HepG2 (cell line): ENCODE measurements at regions not wholly inside any gene's neighbourhood (a gene's known extent, or its start where the extent isn't known, plus 50 kb on each side); places are given as distances from the start of the nearest gene placed in this dataset.

Experiments
- ATAC-seq: fragments of 200-7000 bp; cut with Tn5 transposase; 3 replicates; pipeline ENCODE4 v1.9.1; 2020; ENCODE audit warnings: mild to moderate bottlenecking, moderate library complexity
- BruUV-seq: library from RNA; stranded (reverse); fragments of 400-500 nt; replicated peaks from 2 replicates; lab custom pipeline; 2021; lab: Mats Ljungman, UMichigan
- CTCF ChIA-PET: fragments of 300-600 bp; formaldehyde crosslinking; extraction: SDS; loops from one replicate; lab custom pipeline; 2021; ENCODE audit warnings: low total read pairs, inconsistent platforms, low intra/inter-chr PET ratio; lab: Yijun Ruan, JAX
- POLR2A ChIA-PET: fragments of 350-600 bp; sonication (Branson Sonifier 250); formaldehyde crosslinking; loops from one replicate; lab custom pipeline; 2020; ENCODE audit warnings: antibody characterized with exemption, inconsistent platforms; lab: Yijun Ruan, JAX
- DNase-seq: peaks from one replicate; pipeline ENCODE4 v3.0.0-alpha.2; 2015; ENCODE audit warnings: low spot score
- FAIRE-seq: peaks from 3 replicates; lab custom pipeline; 2011; peaks lifted over from hg19 to GRCh38; lab: Jason Lieb, UNC
- H2AFZ ChIP-seq: one replicate; pipeline ENCODE4 v1.6.1; 2011; ENCODE audit warnings: low read length, inconsistent platforms
- H3K27ac ChIP-seq: fragments of 300-600 bp; 3 replicates; pipeline ENCODE4 v1.8.0; 2011; ENCODE audit warnings: mixed run types, mild to moderate bottlenecking, mixed read lengths, low read length, inconsistent platforms; ENCODE audit not compliant: insufficient read depth; ENCODE audit errors: extremely low read length
- H3K27me3 ChIP-seq, 2 experiments: fragments of 200-600 bp in 1 of 2; 2 replicates in 1 of 2; 3 replicates in 1 of 2; pipeline versions ENCODE4 v1.6.0 to v1.8.0; 2011; ENCODE audit warnings: low read length in 2 of 2, mild to moderate bottlenecking in 2 of 2, moderate library complexity in 2 of 2, inconsistent platforms in 1 of 2; ENCODE audit not compliant: insufficient read depth in 2 of 2, control insufficient read depth in 1 of 2
- H3K36me3 ChIP-seq, 2 experiments: fragments of 200-600 bp in 1 of 2; replicated peaks in 1 of 2; 2 replicates in 1 of 2; 3 replicates in 1 of 2; pipeline versions ENCODE4 v1.5.1 to v1.8.0; 2011; ENCODE audit warnings: low read length in 2 of 2, inconsistent platforms in 1 of 2; ENCODE audit not compliant: insufficient read depth in 2 of 2, control insufficient read depth in 1 of 2
- H3K4me1 ChIP-seq: 2 replicates; pipeline ENCODE4 v1.5.1; 2012; ENCODE audit warnings: low read length, inconsistent platforms; ENCODE audit not compliant: insufficient read depth
- H3K4me2 ChIP-seq: 2 replicates; pipeline ENCODE4 v1.6.0; 2011; ENCODE audit warnings: low read depth, low read length, inconsistent platforms
- H3K4me3 ChIP-seq, 3 experiments: fragments of 200-600 bp in 1 of 3; sonication (generic), shearing (Covaris generic) in 1 of 3; replicated peaks in 1 of 3; 2 replicates each; pipeline ENCODE4 v1.5.1; 2011 to 2016; ENCODE audit warnings: low read length in 3 of 3, inconsistent platforms in 2 of 3, low read depth in 2 of 3, mild to moderate bottlenecking in 2 of 3, control low read depth in 1 of 3, mixed read lengths in 1 of 3; ENCODE audit not compliant: insufficient read depth in 1 of 3
- H3K79me2 ChIP-seq: one replicate; pipeline ENCODE4 v1.6.1; 2011; ENCODE audit warnings: low read length, inconsistent platforms; ENCODE audit not compliant: insufficient read depth
- H3K9ac ChIP-seq: 2 replicates; pipeline ENCODE4 v1.6.0; 2011; ENCODE audit warnings: mild to moderate bottlenecking, low read depth, low read length, inconsistent platforms; ENCODE audit not compliant: insufficient read depth
- H3K9me3 ChIP-seq: 2 replicates; pipeline ENCODE4 v1.5.1; 2012; ENCODE audit warnings: mild to moderate bottlenecking, low read length
- H4K20me1 ChIP-seq: 2 replicates; pipeline ENCODE4 v1.6.0; 2011; ENCODE audit warnings: inconsistent platforms, mild to moderate bottlenecking, low read length, moderate library complexity; ENCODE audit not compliant: insufficient read depth
- FLYWCH1 ChIP-seq: sonication (generic); formaldehyde crosslinking; IDR thresholded peaks from 2 replicates; pipeline ENCODE4 v1.8.1; 2023; ENCODE audit warnings: mild to moderate bottlenecking, missing genetic modification reagents
- GRHL1 ChIP-seq: sonication (generic); formaldehyde crosslinking; conservative IDR thresholded peaks from 2 replicates; pipeline ENCODE4 v1.8.0; 2022; ENCODE audit warnings: missing genetic modification reagents
- HDAC6 ChIP-seq: fragments of 200-600 bp; sonication (generic); IDR thresholded peaks from 2 replicates; pipeline ENCODE4 v1.7.0; 2017; ENCODE audit warnings: mild to moderate bottlenecking, antibody characterized with exemption, low read length, low read depth
- HOXA5 ChIP-seq: sonication (generic); formaldehyde crosslinking; IDR thresholded peaks from 2 replicates; pipeline ENCODE4 v1.4.0; 2020; ENCODE audit warnings: missing genetic modification reagents
- SALL2 ChIP-seq: sonication (generic); formaldehyde crosslinking; IDR thresholded peaks from 2 replicates; pipeline ENCODE4 v1.8.1; 2023; ENCODE audit warnings: mild to moderate bottlenecking, missing genetic modification reagents, inconsistent platforms
- SAP130 ChIP-seq: IDR thresholded peaks from 2 replicates; pipeline ENCODE4 v1.6.1; 2016; ENCODE audit warnings: low read depth
- ZNF121 ChIP-seq: sonication (generic); formaldehyde crosslinking; IDR thresholded peaks from 2 replicates; pipeline ENCODE4 v1.5.0; 2020; ENCODE audit warnings: mild to moderate bottlenecking, missing genetic modification reagents
- ZNF256 ChIP-seq: sonication (generic); formaldehyde crosslinking; conservative IDR thresholded peaks from 2 replicates; pipeline ENCODE4 v1.4.0; 2020; ENCODE audit warnings: missing genetic modification reagents
- WGBS: methylation state at CpG from one replicate; pipeline ENCODE4 v1.1.6; 2017; ENCODE audit warnings: low lambda C conversion rate; 5-methylcytosine and 5-hydroxymethylcytosine counted together
- in situ Hi-C: cut with HindIII; loops from 2 replicates; pipeline ENCODE4 v1.10.0; 2017; ENCODE audit warnings: low pct_unique_long_range_greater_than_20kb; ENCODE audit not compliant: extremely low pct_ligation_motif_present
- intact Hi-C: fragments of 100-400 bp; cut with micrococcal nuclease; formaldehyde crosslinking; loops from one replicate; pipeline ENCODE4 v1.10.0; 2022; ENCODE audit not compliant: unreplicated experiment

GRCh38 chr5:6178846-6179532 lies 199.4 kb downstream of the MED10 start:
- H2AFZ ChIP-seq = no peak overlapping the region
- no peaks in the 10 kb centered on the region for H3K27me3 ChIP-seq
- BruUV-seq = no TSS peak
- FAIRE-seq = no peak
- DNase-seq = no peak
- in situ Hi-C loops (no loop called here), intact Hi-C loops (no loop called here)
- H3K27ac ChIP-seq = no peak overlapping the region
- H3K4me1 ChIP-seq = no peaks in the 10 kb centered on the region
- no peak overlapping the region for H3K4me3 ChIP-seq
- TF ChIP-seq FLYWCH1 (CRISPR knock-in tag) (no peak), SAP130 (CRISPR knock-in tag) (no peak), ZNF256 (CRISPR knock-in tag) (no peak), GRHL1 (CRISPR knock-in tag) (no peak), HDAC6 (no peak), ZNF121 (CRISPR knock-in tag) (no peak), HOXA5 (CRISPR knock-in tag) (no peak)
- ChIA-PET POLR2A (no interaction called here), CTCF (no interaction called here)
- H4K20me1 ChIP-seq = no peaks in the 10 kb centered on the region
- 0% methylated on average over 2 of the region's 2 CpGs for WGBS
- no peak overlapping the region for H3K9ac ChIP-seq
- no peak for ATAC-seq
- no peak overlapping the region for H3K4me2 ChIP-seq
- no peaks in the 10 kb centered on the region for H3K9me3 ChIP-seq
- H3K79me2 ChIP-seq = no peaks in the 10 kb centered on the region
- no peaks in the 10 kb centered on the region for H3K36me3 ChIP-seq

DNA sequence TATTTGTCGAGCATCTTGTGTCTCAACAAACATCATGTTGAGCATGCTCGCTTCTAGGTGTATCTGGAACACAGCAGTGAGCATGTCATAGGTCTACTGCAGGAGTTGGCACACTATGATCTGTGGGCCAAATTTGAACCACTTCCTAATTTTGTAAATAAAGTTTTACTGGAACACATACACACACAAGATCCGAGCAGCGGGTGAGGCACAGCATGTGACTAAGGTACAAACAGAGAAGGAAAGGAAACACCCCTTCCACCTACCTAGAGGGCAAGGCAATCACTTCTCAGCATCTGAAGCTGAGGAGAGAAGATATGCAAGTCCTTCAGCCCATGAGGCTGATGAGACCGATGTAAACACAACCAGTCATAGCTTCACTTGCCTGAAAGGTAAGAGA lies 200.4 kb downstream of the MED10 start:
- H4K20me1 ChIP-seq = no peaks in the 10 kb centered on the region
- H3K4me3 ChIP-seq = no peak overlapping the region
- H3K4me2 ChIP-seq = no peak overlapping the region
- ChIA-PET CTCF (no interaction called here), POLR2A (no interaction called here)
- no peak for TF ChIP-seq SALL2
- H3K36me3 ChIP-seq = no peaks in the 10 kb centered on the region
- DNase-seq (no peak), FAIRE-seq (no peak), ATAC-seq (no peak)
- no peaks in the 10 kb centered on the region for H3K79me2 ChIP-seq
- H3K9me3 ChIP-seq = no peaks in the 10 kb centered on the region
- no peak overlapping the region for H2AFZ ChIP-seq
- no TSS peak for BruUV-seq
- in situ Hi-C loops (no loop called here), intact Hi-C loops (no loop called here)
- no peak overlapping the region for H3K9ac ChIP-seq
- no peaks in the 10 kb centered on the region for H3K27me3 ChIP-seq
- H3K4me1 ChIP-seq = no peaks in the 10 kb centered on the region
- WGBS = 2% methylated on average over 5 of the region's 5 CpGs
- H3K27ac ChIP-seq = no peak overlapping the region
